ENCODE measurements at regions not wholly inside any gene's neighbourhood (a gene's known extent, or its start where the extent isn't known, plus 50 kb on each side); places are given as distances from the start of the nearest gene placed in this dataset.

- TF ChIP-seq, protein P1, sequence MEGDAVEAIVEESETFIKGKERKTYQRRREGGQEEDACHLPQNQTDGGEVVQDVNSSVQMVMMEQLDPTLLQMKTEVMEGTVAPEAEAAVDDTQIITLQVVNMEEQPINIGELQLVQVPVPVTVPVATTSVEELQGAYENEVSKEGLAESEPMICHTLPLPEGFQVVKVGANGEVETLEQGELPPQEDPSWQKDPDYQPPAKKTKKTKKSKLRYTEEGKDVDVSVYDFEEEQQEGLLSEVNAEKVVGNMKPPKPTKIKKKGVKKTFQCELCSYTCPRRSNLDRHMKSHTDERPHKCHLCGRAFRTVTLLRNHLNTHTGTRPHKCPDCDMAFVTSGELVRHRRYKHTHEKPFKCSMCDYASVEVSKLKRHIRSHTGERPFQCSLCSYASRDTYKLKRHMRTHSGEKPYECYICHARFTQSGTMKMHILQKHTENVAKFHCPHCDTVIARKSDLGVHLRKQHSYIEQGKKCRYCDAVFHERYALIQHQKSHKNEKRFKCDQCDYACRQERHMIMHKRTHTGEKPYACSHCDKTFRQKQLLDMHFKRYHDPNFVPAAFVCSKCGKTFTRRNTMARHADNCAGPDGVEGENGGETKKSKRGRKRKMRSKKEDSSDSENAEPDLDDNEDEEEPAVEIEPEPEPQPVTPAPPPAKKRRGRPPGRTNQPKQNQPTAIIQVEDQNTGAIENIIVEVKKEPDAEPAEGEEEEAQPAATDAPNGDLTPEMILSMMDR (IDR thresholded peaks at IDR 0.05), result no peak
- no peak for TF ChIP-seq EP300 (IDR thresholded peaks at IDR 0.05)
These were observed 114.6 kb downstream of the ARL4A start for GRCh38 chr7:12802070-12802469.

Measured in sigmoid colon (tissue), 4 donors.